Rectal smooth muscle tissue (tissue), 1 donor: ENCODE measurements at regions not wholly inside any gene's neighbourhood (a gene's known extent, or its start where the extent isn't known, plus 50 kb on each side); places are given as distances from the start of the nearest gene placed in this dataset.
"Not testable (repeated sequence)": the region's sequence is repeated elsewhere in the genome, so short reads cannot be mapped to it uniquely, and the experiment has no call there.

Source experiments
- H3K27ac ChIP-seq: one replicate; pipeline ENCODE4 v1.7.0; 2013; ENCODE audit warnings: low read depth, low read length, inconsistent platforms
- H3K27me3 ChIP-seq: one replicate; pipeline ENCODE4 v1.7.0; 2013; ENCODE audit warnings: low read length; ENCODE audit not compliant: control insufficient read depth, insufficient read depth
- H3K36me3 ChIP-seq: one replicate; pipeline ENCODE4 v1.7.0; 2013; ENCODE audit warnings: low read length; ENCODE audit not compliant: control insufficient read depth, insufficient read depth
- H3K4me1 ChIP-seq: one replicate; pipeline ENCODE4 v1.7.0; 2013; ENCODE audit warnings: low read length; ENCODE audit not compliant: control insufficient read depth, insufficient read depth
- H3K4me3 ChIP-seq: one replicate; pipeline ENCODE4 v1.7.0; 2013; ENCODE audit warnings: low read length
- H3K9ac ChIP-seq: one replicate; pipeline ENCODE4 v1.7.0; 2013; ENCODE audit warnings: low read length

- H3K27me3 ChIP-seq = no peaks in the 10 kb centered on the region
- no peak overlapping the region for H3K9ac ChIP-seq
- no peaks in the 10 kb centered on the region for H3K4me1 ChIP-seq
- H3K4me3 ChIP-seq = no peak overlapping the region
- H3K36me3 ChIP-seq = no peaks in the 10 kb centered on the region
- no peak overlapping the region for H3K27ac ChIP-seq
These were observed 373.4 kb upstream of the PDE3A start for GRCh38 chr12:19994968-19995367.

- no peaks in the 10 kb centered on the region for H3K4me1 ChIP-seq
- no peaks in the 10 kb centered on the region for H3K36me3 ChIP-seq
- no peak overlapping the region for H3K4me3 ChIP-seq
- no peak overlapping the region for H3K9ac ChIP-seq
- H3K27ac ChIP-seq = no peak overlapping the region
- H3K27me3 ChIP-seq = no peaks in the 10 kb centered on the region
These were observed 370.5 kb upstream of the PDE3A start for GRCh38 chr12:19997656-19998400.

- Histone ChIP-seq H3K9ac (no peak overlapping the region), H3K36me3 (no peaks in the 10 kb centered on the region), H3K27me3 (no peaks in the 10 kb centered on the region), H3K27ac (no peak overlapping the region), H3K4me1 (no peaks in the 10 kb centered on the region), H3K4me3 (no peak overlapping the region)
These were observed 369.9 kb upstream of the PDE3A start for GRCh38 chr12:19998411-19998810.

- H3K36me3 ChIP-seq = no peaks in the 10 kb centered on the region
- no peak overlapping the region for H3K27ac ChIP-seq
- H3K27me3 ChIP-seq = no peaks in the 10 kb centered on the region
- no peak overlapping the region for H3K9ac ChIP-seq
- no peak overlapping the region for H3K4me3 ChIP-seq
- no peaks in the 10 kb centered on the region for H3K4me1 ChIP-seq
These were observed 369.2 kb upstream of the PDE3A start for GRCh38 chr12:19998961-19999804.

GRCh38 chr12:19999805-20000138 lies 368.6 kb upstream of the PDE3A start:
- no peaks in the 10 kb centered on the region for H3K4me1 ChIP-seq
- no peak overlapping the region for H3K27ac ChIP-seq
- no peak overlapping the region for H3K4me3 ChIP-seq
- no peak overlapping the region for H3K9ac ChIP-seq
- no peaks in the 10 kb centered on the region for H3K36me3 ChIP-seq
- H3K27me3 ChIP-seq = no peaks in the 10 kb centered on the region

- Histone ChIP-seq H3K4me3 (no peak overlapping the region), H3K36me3 (no peaks in the 10 kb centered on the region), H3K27me3 (no peaks in the 10 kb centered on the region), H3K27ac (no peak overlapping the region), H3K9ac (no peak overlapping the region), H3K4me1 (no peaks in the 10 kb centered on the region)
These were observed 368.0 kb upstream of the PDE3A start for GRCh38 chr12:20000229-20000849.

- H3K27me3 ChIP-seq = no peaks in the 10 kb centered on the region
- H3K36me3 ChIP-seq = no peaks in the 10 kb centered on the region
- no peaks in the 10 kb centered on the region for H3K4me1 ChIP-seq
- no peak overlapping the region for H3K9ac ChIP-seq
- H3K4me3 ChIP-seq = no peak overlapping the region
- no peak overlapping the region for H3K27ac ChIP-seq
These were observed 365.1 kb upstream of the PDE3A start for GRCh38 chr12:20003252-20003651.

- H3K9ac ChIP-seq = no peak overlapping the region
- H3K27me3 ChIP-seq = no peaks in the 10 kb centered on the region
These were observed 363.4 kb upstream of the PDE3A start for GRCh38 chr12:20004952-20005351.

GRCh38 chr12:20006871-20007730 lies 361.2 kb upstream of the PDE3A start:
- H3K27me3 ChIP-seq = no peaks in the 10 kb centered on the region
- no peaks in the 10 kb centered on the region for H3K4me1 ChIP-seq
- no peak overlapping the region for H3K4me3 ChIP-seq
- H3K36me3 ChIP-seq = no peaks in the 10 kb centered on the region
- H3K9ac ChIP-seq = no peak overlapping the region
- no peak overlapping the region for H3K27ac ChIP-seq

More at GRCh38 chr12:20004952-20005351, 363.4 kb upstream of the PDE3A start:
- no peak overlapping the region for H3K4me3 ChIP-seq
- no peak overlapping the region for H3K27ac ChIP-seq
- H3K36me3 ChIP-seq = no peaks in the 10 kb centered on the region
- H3K4me1 ChIP-seq = no peaks in the 10 kb centered on the region

- not testable (repeated sequence) for H3K4me1 ChIP-seq, H3K9ac ChIP-seq, H3K27me3 ChIP-seq, H3K27ac ChIP-seq, H3K4me3 ChIP-seq, H3K36me3 ChIP-seq
These were observed 358.4 kb upstream of the PDE3A start for GRCh38 chr12:20009965-20010364.

GRCh38 chr12:20011200-20011599 lies 357.1 kb upstream of the PDE3A start:
- Histone ChIP-seq H3K27ac (no peak overlapping the region), H3K27me3 (no peaks in the 10 kb centered on the region), H3K4me1 (no peaks in the 10 kb centered on the region), H3K4me3 (no peak overlapping the region), H3K36me3 (no peaks in the 10 kb centered on the region), H3K9ac (no peak overlapping the region)

- no peaks in the 10 kb centered on the region for H3K4me1 ChIP-seq
- no peak overlapping the region for H3K9ac ChIP-seq
- no peaks in the 10 kb centered on the region for H3K36me3 ChIP-seq
- no peaks in the 10 kb centered on the region for H3K27me3 ChIP-seq
- H3K4me3 ChIP-seq = no peak overlapping the region
- no peak overlapping the region for H3K27ac ChIP-seq
These were observed 350.5 kb upstream of the PDE3A start for GRCh38 chr12:20017802-20018201.
